ENCODE measurements at regions not wholly inside any gene's neighbourhood (a gene's known extent, or its start where the extent isn't known, plus 50 kb on each side); places are given as distances from the start of the nearest gene placed in this dataset.
A peak's percentile ranks its signal among the peaks of the same experiment; 100 is the strongest.

- peak overlapping the region; percentile 61 for H3K27ac Mint-ChIP-seq
- peaks cover 85% of the 10 kb centered on the region for H3K4me1 Mint-ChIP-seq
- no peak for TF ChIP-seq CTCF (IDR thresholded peaks at IDR 0.05)
- no peak overlapping the region for H3K4me3 Mint-ChIP-seq
- peaks cover 4% of the 10 kb centered on the region for H3K27me3 Mint-ChIP-seq (ENCODE audit: low read depth, poor library complexity)
- no peaks in the 10 kb centered on the region for H3K36me3 Mint-ChIP-seq (ENCODE audit: low read depth)
- H3K9me3 Mint-ChIP-seq: no peaks in the 10 kb centered on the region
- DNase-seq: no peak
Measured at GRCh38 chr11:115674176-115674936, 170.1 kb upstream of the CADM1 start.

GRCh38 chr11:115673720-115674119, 169.5 kb upstream of the CADM1 start:
- H3K9me3 Mint-ChIP-seq: no peaks in the 10 kb centered on the region
- H3K36me3 Mint-ChIP-seq (ENCODE audit: low read depth): no peaks in the 10 kb centered on the region
- H3K27ac Mint-ChIP-seq: no peak overlapping the region
- H3K27me3 Mint-ChIP-seq (ENCODE audit: low read depth, poor library complexity): peaks cover 4% of the 10 kb centered on the region
- no peak for DNase-seq
- H3K4me1 Mint-ChIP-seq: peaks cover 81% of the 10 kb centered on the region
- H3K4me3 Mint-ChIP-seq: no peak overlapping the region
- no peak for TF ChIP-seq CTCF (IDR thresholded peaks at IDR 0.05)

- DNase-seq: no peak
- H3K27me3 Mint-ChIP-seq (ENCODE audit: low read depth, poor library complexity): no peaks in the 10 kb centered on the region
- no peaks in the 10 kb centered on the region for H3K36me3 Mint-ChIP-seq (ENCODE audit: low read depth)
- peaks cover 78% of the 10 kb centered on the region for H3K4me1 Mint-ChIP-seq
- TF ChIP-seq CTCF (IDR thresholded peaks at IDR 0.05): no peak
- H3K4me3 Mint-ChIP-seq: no peak overlapping the region
- no peak overlapping the region for H3K27ac Mint-ChIP-seq
- no peaks in the 10 kb centered on the region for H3K9me3 Mint-ChIP-seq
Measured at GRCh38 chr11:115672999-115673411, 168.8 kb upstream of the CADM1 start.

GRCh38 chr11:115672412-115672811, 168.2 kb upstream of the CADM1 start:
- Mint-ChIP-seq H3K27ac (no peak overlapping the region), H3K4me3 (no peak overlapping the region), H3K36me3 (ENCODE audit: low read depth) (no peaks in the 10 kb centered on the region), H3K9me3 (no peaks in the 10 kb centered on the region), H3K4me1 (peaks cover 73% of the 10 kb centered on the region), H3K27me3 (ENCODE audit: low read depth, poor library complexity) (no peaks in the 10 kb centered on the region)
- TF ChIP-seq CTCF (IDR thresholded peaks at IDR 0.05): no peak
- DNase-seq: no peak

- Mint-ChIP-seq H3K4me3 (no peak overlapping the region), H3K4me1 (peaks cover 73% of the 10 kb centered on the region)
Measured at GRCh38 chr11:115670538-115671205, 166.5 kb upstream of the CADM1 start.

More at GRCh38 chr11:115670538-115671205, 166.5 kb upstream of the CADM1 start:
- no peak for TF ChIP-seq CTCF (IDR thresholded peaks at IDR 0.05)
- no peaks in the 10 kb centered on the region for H3K36me3 Mint-ChIP-seq (ENCODE audit: low read depth)
- H3K27ac Mint-ChIP-seq: no peak overlapping the region
- DNase-seq: no peak
- H3K27me3 Mint-ChIP-seq (ENCODE audit: low read depth, poor library complexity): no peaks in the 10 kb centered on the region
- H3K9me3 Mint-ChIP-seq: no peaks in the 10 kb centered on the region

Data from nephron progenitor cell (in vitro differentiated cells).